ENCODE measurements at regions not wholly inside any gene's neighbourhood (a gene's known extent, or its start where the extent isn't known, plus 50 kb on each side); places are given as distances from the start of the nearest gene placed in this dataset.

DNA sequence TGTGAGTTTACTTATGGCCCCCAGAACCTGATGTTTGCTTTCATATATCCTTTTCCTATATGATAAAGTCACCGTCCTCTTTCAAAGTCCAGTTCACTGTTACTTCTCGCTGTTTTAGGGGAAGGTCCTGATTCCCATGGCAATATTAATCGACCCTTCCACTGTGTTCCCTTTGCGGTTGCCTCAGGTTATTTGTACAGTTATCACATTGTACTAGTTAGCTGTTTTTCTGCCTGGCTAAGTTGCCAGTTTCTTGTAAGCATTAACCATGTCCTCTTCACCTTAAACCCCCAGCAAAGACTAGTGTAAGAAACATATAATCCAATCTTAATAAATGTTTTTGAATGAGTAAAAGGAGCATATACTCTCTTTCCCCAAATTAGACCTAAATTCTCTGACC is 115.0 kb upstream of the PPFIA2 start:
- ATAC-seq (no peak), DNase-seq (ENCODE audit: low spot score) (no peak)
- Mint-ChIP-seq H3K27ac (no peak overlapping the region), H3K36me3 (no peaks in the 10 kb centered on the region), H3K4me3 (no peak overlapping the region), H3K4me1 (peaks cover 6% of the 10 kb centered on the region; the same call in 1 of the 2 replicates), H3K9me3 (no peaks in the 10 kb centered on the region), H3K27me3 (ENCODE audit: low read depth) (no peaks in the 10 kb centered on the region)
- TF ChIP-seq SMAD4 (CRISPR knock-in tag; IDR thresholded peaks at IDR 0.05) (no peak), ATF3 (CRISPR knock-in tag; conservative IDR thresholded peaks at IDR 0.05) (no peak), IRF1 (CRISPR knock-in tag; IDR thresholded peaks at IDR 0.05) (no peak), NFE2L1 (CRISPR knock-in tag; IDR thresholded peaks at IDR 0.05) (no peak), FOXK1 (CRISPR knock-in tag; IDR thresholded peaks at IDR 0.05) (no peak), TEAD4 (CRISPR knock-in tag; IDR thresholded peaks at IDR 0.05) (no peak), E2F1 (CRISPR knock-in tag; IDR thresholded peaks at IDR 0.05) (no peak), AFF4 (CRISPR knock-in tag; IDR thresholded peaks at IDR 0.05; ENCODE audit: borderline replicate concordance) (no peak), ZBTB43 (CRISPR knock-in tag; IDR thresholded peaks at IDR 0.05) (no peak), ESRRA (CRISPR knock-in tag; IDR thresholded peaks at IDR 0.05; ENCODE audit: borderline replicate concordance) (no peak)
- TF ChIP-seq, protein P1, sequence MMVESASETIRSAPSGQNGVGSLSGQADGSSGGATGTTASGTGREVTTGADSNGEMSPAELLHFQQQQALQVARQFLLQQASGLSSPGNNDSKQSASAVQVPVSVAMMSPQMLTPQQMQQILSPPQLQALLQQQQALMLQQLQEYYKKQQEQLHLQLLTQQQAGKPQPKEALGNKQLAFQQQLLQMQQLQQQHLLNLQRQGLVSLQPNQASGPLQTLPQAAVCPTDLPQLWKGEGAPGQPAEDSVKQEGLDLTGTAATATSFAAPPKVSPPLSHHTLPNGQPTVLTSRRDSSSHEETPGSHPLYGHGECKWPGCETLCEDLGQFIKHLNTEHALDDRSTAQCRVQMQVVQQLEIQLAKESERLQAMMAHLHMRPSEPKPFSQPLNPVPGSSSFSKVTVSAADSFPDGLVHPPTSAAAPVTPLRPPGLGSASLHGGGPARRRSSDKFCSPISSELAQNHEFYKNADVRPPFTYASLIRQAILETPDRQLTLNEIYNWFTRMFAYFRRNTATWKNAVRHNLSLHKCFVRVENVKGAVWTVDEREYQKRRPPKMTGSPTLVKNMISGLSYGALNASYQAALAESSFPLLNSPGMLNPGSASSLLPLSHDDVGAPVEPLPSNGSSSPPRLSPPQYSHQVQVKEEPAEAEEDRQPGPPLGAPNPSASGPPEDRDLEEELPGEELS (CRISPR knock-in tag; IDR thresholded peaks at IDR 0.05) = no peak
- TF ChIP-seq, protein P2, sequence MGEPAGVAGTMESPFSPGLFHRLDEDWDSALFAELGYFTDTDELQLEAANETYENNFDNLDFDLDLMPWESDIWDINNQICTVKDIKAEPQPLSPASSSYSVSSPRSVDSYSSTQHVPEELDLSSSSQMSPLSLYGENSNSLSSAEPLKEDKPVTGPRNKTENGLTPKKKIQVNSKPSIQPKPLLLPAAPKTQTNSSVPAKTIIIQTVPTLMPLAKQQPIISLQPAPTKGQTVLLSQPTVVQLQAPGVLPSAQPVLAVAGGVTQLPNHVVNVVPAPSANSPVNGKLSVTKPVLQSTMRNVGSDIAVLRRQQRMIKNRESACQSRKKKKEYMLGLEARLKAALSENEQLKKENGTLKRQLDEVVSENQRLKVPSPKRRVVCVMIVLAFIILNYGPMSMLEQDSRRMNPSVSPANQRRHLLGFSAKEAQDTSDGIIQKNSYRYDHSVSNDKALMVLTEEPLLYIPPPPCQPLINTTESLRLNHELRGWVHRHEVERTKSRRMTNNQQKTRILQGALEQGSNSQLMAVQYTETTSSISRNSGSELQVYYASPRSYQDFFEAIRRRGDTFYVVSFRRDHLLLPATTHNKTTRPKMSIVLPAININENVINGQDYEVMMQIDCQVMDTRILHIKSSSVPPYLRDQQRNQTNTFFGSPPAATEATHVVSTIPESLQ (CRISPR knock-in tag; IDR thresholded peaks at IDR 0.05) = no peak
- ChIA-PET CTCF (interaction anchor here (1.0 kb wide), 1 partner anchor 145 kb away, joined by 3 read pairs; no protein-coding TSS in a partner anchor), POLR2A (no interaction called here)

- POLR2A ChIA-PET = no interaction called here
- no peak for TF ChIP-seq ZNF512 (CRISPR knock-in tag; IDR thresholded peaks at IDR 0.05; ENCODE audit: borderline replicate concordance)
- no peak for TF ChIP-seq GRHL2 (CRISPR knock-in tag; IDR thresholded peaks at IDR 0.05; ENCODE audit: insufficient replicate concordance, severe bottlenecking)
- no peak for TF ChIP-seq ERG (CRISPR knock-in tag; IDR thresholded peaks at IDR 0.05)
- no peak for TF ChIP-seq CREB1 (CRISPR knock-in tag; IDR thresholded peaks at IDR 0.05)
- no peak for TF ChIP-seq ATF3 (CRISPR knock-in tag; conservative IDR thresholded peaks at IDR 0.05)
- TF ChIP-seq ESRRA (CRISPR knock-in tag; IDR thresholded peaks at IDR 0.05; ENCODE audit: borderline replicate concordance) = no peak
- no peak for TF ChIP-seq ELF4 (CRISPR knock-in tag; IDR thresholded peaks at IDR 0.05; ENCODE audit: low read depth)
These were observed 113.2 kb upstream of the PPFIA2 start for GRCh38 chr12:81872400-81872799.

More at GRCh38 chr12:81872400-81872799, 113.2 kb upstream of the PPFIA2 start:
- Mint-ChIP-seq H3K4me3 (no peak overlapping the region), H3K9me3 (no peaks in the 10 kb centered on the region), H3K27me3 (ENCODE audit: low read depth) (no peaks in the 10 kb centered on the region), H3K27ac (no peak overlapping the region), H3K36me3 (no peaks in the 10 kb centered on the region), H3K4me1 (peaks cover 6% of the 10 kb centered on the region; the same call in 1 of the 2 replicates)
- CTCF ChIA-PET = no interaction called here
- ATAC-seq (no peak), DNase-seq (ENCODE audit: low spot score) (no peak)
